Neural progenitor cell (in vitro differentiated cells): ENCODE measurements at regions not wholly inside any gene's neighbourhood (a gene's known extent, or its start where the extent isn't known, plus 50 kb on each side); places are given as distances from the start of the nearest gene placed in this dataset.

Experiments used
- DNase-seq: peaks from one replicate; pipeline ENCODE4 v3.0.0-alpha.2; 2016; ENCODE audit warnings: low spot score
- H2AFZ ChIP-seq: fragments of 200-600 bp; sonication (generic); replicated peaks from 2 replicates; pipeline ENCODE4 v1.6.1; 2016; ENCODE audit warnings: antibody characterized with exemption
- H3F3A ChIP-seq: fragments of 200-600 bp; sonication (generic); 2 replicates; pipeline ENCODE4 v1.6.1; 2016; ENCODE audit warnings: antibody characterized with exemption, low read depth
- H3K27ac ChIP-seq: fragments of 200-600 bp; sonication (generic); 2 replicates; pipeline ENCODE4 v1.5.1; 2016; ENCODE audit warnings: mild to moderate bottlenecking
- H3K27me3 ChIP-seq: fragments of 200-600 bp; sonication (generic); 2 replicates; pipeline ENCODE4 v1.6.1; 2016; ENCODE audit warnings: mild to moderate bottlenecking, moderate library complexity
- H3K36me3 ChIP-seq: fragments of 200-600 bp; sonication (generic); 2 replicates; pipeline ENCODE4 v1.5.1; 2016
- H3K4me1 ChIP-seq: fragments of 200-600 bp; sonication (generic); 2 replicates; pipeline ENCODE4 v1.6.1; 2016; ENCODE audit warnings: mixed run types
- H3K4me2 ChIP-seq: fragments of 200-600 bp; sonication (generic); 2 replicates; pipeline ENCODE4 v1.6.1; 2016
- H3K4me3 ChIP-seq: fragments of 200-600 bp; sonication (generic); 2 replicates; pipeline ENCODE4 v1.5.1; 2016
- H3K79me2 ChIP-seq: fragments of 200-600 bp; sonication (generic); 2 replicates; pipeline ENCODE4 v1.6.1; 2016; ENCODE audit warnings: low read depth
- H3K9ac ChIP-seq: fragments of 200-600 bp; sonication (generic); 2 replicates; pipeline ENCODE4 v1.6.1; 2016
- H3K9me3 ChIP-seq: fragments of 200-600 bp; sonication (generic); 2 replicates; pipeline ENCODE4 v1.5.1; 2016; ENCODE audit warnings: low read depth
- H4K20me1 ChIP-seq: fragments of 200-600 bp; sonication (generic); 2 replicates; pipeline ENCODE4 v1.6.1; 2016; ENCODE audit warnings: low read depth
- H3K27ac Mint-ChIP-seq: 3 replicates; pipeline ENCODE4 v1.8.0; 2021; ENCODE audit warnings: mixed read lengths
- H3K27me3 Mint-ChIP-seq: 2 replicates; pipeline ENCODE4 v1.8.0; 2022; ENCODE audit warnings: low read depth, mild to moderate bottlenecking, inconsistent platforms, moderate library complexity, mixed read lengths; ENCODE audit not compliant: insufficient read depth
- H3K36me3 Mint-ChIP-seq: 3 replicates; pipeline ENCODE4 v1.8.0; 2021; ENCODE audit warnings: mixed read lengths
- H3K4me1 Mint-ChIP-seq: 3 replicates; pipeline ENCODE4 v1.8.0; 2021; ENCODE audit warnings: mixed read lengths
- H3K4me3 Mint-ChIP-seq: 3 replicates; pipeline ENCODE4 v1.8.0; 2021; ENCODE audit warnings: mild to moderate bottlenecking, moderate library complexity, mixed read lengths
- H3K9me3 Mint-ChIP-seq: 3 replicates; pipeline ENCODE4 v1.8.0; 2020; ENCODE audit warnings: mixed read lengths
- CTCF ChIP-seq: fragments of 200-600 bp; sonication (generic); IDR thresholded peaks from 2 replicates; pipeline ENCODE4 v1.5.1; 2017; ENCODE audit warnings: antibody characterized with exemption, mild to moderate bottlenecking
- EZH2 ChIP-seq: fragments of 200-600 bp; sonication (generic); IDR thresholded peaks from 2 replicates; pipeline ENCODE4 v1.6.1; 2017; ENCODE audit warnings: antibody characterized with exemption, mild to moderate bottlenecking, moderate library complexity
- EZH2phosphoT487 ChIP-seq: fragments of 200-600 bp; sonication (generic); IDR thresholded peaks from 2 replicates; pipeline ENCODE4 v1.6.1; 2017; ENCODE audit warnings: antibody characterized with exemption

GRCh38 chr9:89811356-89811755, 206.5 kb downstream of the GADD45G start:
- Histone ChIP-seq H3K27ac (no peak overlapping the region), H3K79me2 (no peaks in the 10 kb centered on the region), H3K27me3 (no peaks in the 10 kb centered on the region), H3K9me3 (no peaks in the 10 kb centered on the region), H3K4me3 (no peak overlapping the region), H3K36me3 (no peaks in the 10 kb centered on the region), H3F3A (no peaks in the 10 kb centered on the region), H3K9ac (no peak overlapping the region), H3K4me1 (no peaks in the 10 kb centered on the region), H3K4me2 (no peak overlapping the region), H4K20me1 (no peaks in the 10 kb centered on the region), H2AFZ (no peak overlapping the region)
- H3K4me3 Mint-ChIP-seq, result peak overlapping the region; percentile 21
- H3K36me3 Mint-ChIP-seq, result no peaks in the 10 kb centered on the region
- H3K9me3 Mint-ChIP-seq, result no peaks in the 10 kb centered on the region
- H3K4me1 Mint-ChIP-seq, result peaks cover 43% of the 10 kb centered on the region
- no peak for DNase-seq
- peaks cover 5% of the 10 kb centered on the region for H3K27me3 Mint-ChIP-seq
- H3K27ac Mint-ChIP-seq, result no peak overlapping the region
- TF ChIP-seq EZH2phosphoT487 (no peak), CTCF (no peak), EZH2 (no peak)

- Mint-ChIP-seq H3K27ac (no peak overlapping the region), H3K36me3 (no peaks in the 10 kb centered on the region), H3K4me3 (no peak overlapping the region), H3K9me3 (no peaks in the 10 kb centered on the region), H3K4me1 (peaks cover 43% of the 10 kb centered on the region), H3K27me3 (peaks cover under 1% of the 10 kb centered on the region)
- Histone ChIP-seq H2AFZ (no peak overlapping the region), H3K4me2 (no peak overlapping the region), H3K36me3 (no peaks in the 10 kb centered on the region), H3K27ac (no peak overlapping the region), H3K9me3 (no peaks in the 10 kb centered on the region), H3K79me2 (no peaks in the 10 kb centered on the region), H3K4me1 (no peaks in the 10 kb centered on the region), H4K20me1 (no peaks in the 10 kb centered on the region), H3K4me3 (no peak overlapping the region), H3K27me3 (no peaks in the 10 kb centered on the region), H3K9ac (no peak overlapping the region), H3F3A (no peaks in the 10 kb centered on the region)
- TF ChIP-seq EZH2phosphoT487 (no peak), CTCF (no peak)
- DNase-seq, result no peak
Measured at GRCh38 chr9:89811886-89812450, 207.2 kb downstream of the GADD45G start.

GRCh38 chr9:89812556-89813181, 207.9 kb downstream of the GADD45G start:
- Histone ChIP-seq H2AFZ (no peak overlapping the region), H3K36me3 (no peaks in the 10 kb centered on the region), H3K27me3 (no peaks in the 10 kb centered on the region), H3K79me2 (no peaks in the 10 kb centered on the region), H3F3A (no peaks in the 10 kb centered on the region), H3K9me3 (no peaks in the 10 kb centered on the region), H3K4me2 (no peak overlapping the region), H3K4me1 (no peaks in the 10 kb centered on the region), H3K27ac (no peak overlapping the region), H4K20me1 (no peaks in the 10 kb centered on the region), H3K4me3 (no peak overlapping the region), H3K9ac (no peak overlapping the region)
- no peak overlapping the region for H3K4me3 Mint-ChIP-seq
- no peak for DNase-seq
- H3K9me3 Mint-ChIP-seq, result no peaks in the 10 kb centered on the region
- no peaks in the 10 kb centered on the region for H3K36me3 Mint-ChIP-seq
- TF ChIP-seq EZH2, result no peak
- TF ChIP-seq CTCF, result no peak
- TF ChIP-seq EZH2phosphoT487, result no peak
- no peaks in the 10 kb centered on the region for H3K27me3 Mint-ChIP-seq
- peak overlapping the region; percentile 60 for H3K27ac Mint-ChIP-seq
- peaks cover 40% of the 10 kb centered on the region for H3K4me1 Mint-ChIP-seq
